Adrenal gland (tissue), 5 donors: ENCODE measurements at regions not wholly inside any gene's neighbourhood (a gene's known extent, or its start where the extent isn't known, plus 50 kb on each side); places are given as distances from the start of the nearest gene placed in this dataset.

ENCODE experiments used
- CTCF ChIP-seq, 6 experiments: fragments of 450-650 bp in 4 of 6; fragments of 200-600 bp in 2 of 6; sonication (generic) in 1 of 6; IDR thresholded peaks; 1 replicate in 5 of 6; 2 replicates in 1 of 6; pipeline versions ENCODE4 v1.5.1 to v1.8.0; 2016 to 2021; ENCODE audit warnings: antibody characterized with exemption in 6 of 6, mild to moderate bottlenecking in 2 of 6, moderate library complexity in 1 of 6
- POLR2A ChIP-seq, 2 donors: fragments of 450-650 bp; IDR thresholded peaks; one replicate each; pipeline ENCODE4 v1.6.1; 2017; ENCODE audit warnings: antibody characterized with exemption in 2 of 2, mild to moderate bottlenecking in 2 of 2, moderate library complexity in 1 of 2
- donor health status: DM: no; HTN: no; CAD: no.

GRCh38 chr1:221869779-221870178 is 127.9 kb upstream of the DUSP10 start:
- TF ChIP-seq CTCF (IDR thresholded peaks at IDR 0.05) (no peak), POLR2A (IDR thresholded peaks at IDR 0.05) (no peak)
